HuH-7.5 (cell line): ENCODE measurements at regions not wholly inside any gene's neighbourhood (a gene's known extent, or its start where the extent isn't known, plus 50 kb on each side); places are given as distances from the start of the nearest gene placed in this dataset.

ENCODE experiments used
- DNase-seq: peaks from one replicate; pipeline ENCODE4 v3.0.0; 2011; ENCODE audit warnings: low spot score

DNA sequence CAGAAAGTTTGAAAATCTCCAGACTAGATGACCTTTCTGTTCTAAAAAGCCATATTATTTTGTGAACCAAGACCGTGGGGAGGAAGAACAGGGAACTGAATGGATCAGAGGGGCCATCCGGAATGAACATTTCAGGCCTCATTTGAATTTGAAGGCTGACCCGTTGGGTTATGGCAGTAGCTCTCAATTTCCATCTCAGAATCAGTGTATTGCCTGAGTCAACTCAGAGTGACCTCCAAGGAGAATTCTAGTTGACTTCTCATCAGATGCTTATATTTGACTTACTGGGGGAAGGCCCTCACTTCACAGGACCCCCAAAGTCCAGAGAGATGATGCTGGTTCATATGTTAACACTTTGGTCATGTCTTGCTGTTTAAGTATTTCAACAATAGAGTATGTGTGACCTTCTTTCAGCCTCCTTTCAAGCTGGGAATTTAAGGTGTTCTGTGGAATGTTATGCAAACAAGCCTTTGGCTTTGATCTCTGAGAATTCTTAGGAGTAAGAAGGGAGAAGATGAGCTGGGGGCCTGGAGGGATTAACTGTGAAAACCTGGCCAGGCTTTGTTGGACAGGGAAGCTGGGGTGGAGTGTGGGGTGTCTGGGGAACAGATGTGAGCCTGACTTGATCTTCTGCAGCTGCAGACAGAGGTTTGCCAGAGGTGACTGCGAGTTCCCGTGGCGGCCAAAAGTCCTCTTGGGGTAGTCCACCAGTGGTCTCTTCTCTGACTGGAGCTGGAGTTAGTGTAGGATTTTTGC is 111.2 kb upstream of the RGMA start:
- no peak for DNase-seq

DNA sequence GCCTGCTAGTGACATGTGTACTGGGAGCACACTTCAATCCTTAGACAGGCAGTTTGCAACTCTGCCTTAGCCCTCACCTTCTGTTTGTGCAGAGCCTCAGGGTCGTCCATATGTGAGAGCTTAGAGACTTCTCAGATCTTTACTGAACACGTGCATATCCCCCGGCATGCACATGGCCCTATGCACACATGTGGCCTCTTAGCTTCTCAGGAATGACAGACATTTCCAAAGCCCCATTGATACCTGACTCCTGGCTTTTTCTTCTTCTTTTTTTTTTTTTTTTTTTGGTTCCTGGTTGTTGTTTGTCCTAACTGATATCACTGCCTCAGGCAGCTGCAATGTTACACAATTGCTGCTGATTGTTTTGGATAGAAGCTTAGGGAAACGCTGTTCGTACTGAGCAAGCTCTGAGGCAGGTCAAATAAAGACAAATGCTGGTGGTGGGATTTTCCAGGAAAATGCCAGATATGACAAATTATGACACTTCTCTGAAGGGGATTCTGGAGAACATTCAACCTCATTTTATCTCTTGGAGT is 107.2 kb upstream of the RGMA start:
- DNase-seq: no peak

DNA sequence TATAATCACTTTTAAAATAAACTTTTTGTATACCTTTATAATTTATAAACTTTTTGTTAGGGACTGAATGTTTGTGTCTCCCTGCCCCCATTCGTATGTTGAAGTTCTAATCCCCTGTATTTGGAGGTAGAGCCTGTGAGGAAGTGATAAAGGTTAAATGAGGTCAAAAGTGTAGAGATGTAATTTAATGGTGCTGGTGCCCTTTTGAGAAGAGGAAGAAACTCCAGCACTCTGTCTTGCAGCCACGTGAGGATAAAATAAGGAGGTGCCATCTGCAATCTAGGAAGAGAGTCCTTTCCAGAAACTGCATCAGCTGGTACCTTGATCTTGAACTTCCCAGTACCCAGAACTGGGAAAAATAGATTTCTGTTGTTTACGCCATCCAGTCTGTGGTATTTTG is 106.1 kb upstream of the RGMA start:
- no peak for DNase-seq

DNA sequence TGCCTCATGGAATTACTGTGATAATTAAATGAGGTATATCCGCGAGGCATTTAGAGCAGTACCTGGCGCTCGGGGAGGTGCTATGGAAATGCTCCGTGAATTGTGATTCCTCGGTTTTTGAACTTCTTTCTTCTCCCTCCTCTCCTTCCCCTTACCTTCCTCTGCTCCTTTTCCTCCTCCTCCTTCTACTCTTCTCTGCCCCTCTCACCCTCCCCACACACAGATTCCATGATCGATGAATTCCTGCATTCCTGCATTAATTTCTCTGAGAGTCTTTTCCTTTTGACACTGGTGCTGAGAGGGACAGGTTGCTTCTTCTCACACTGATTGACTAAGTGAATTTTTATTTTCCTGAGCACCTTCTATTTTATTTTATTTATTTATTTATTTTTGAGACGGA is 101.2 kb upstream of the RGMA start:
- no peak for DNase-seq

DNA sequence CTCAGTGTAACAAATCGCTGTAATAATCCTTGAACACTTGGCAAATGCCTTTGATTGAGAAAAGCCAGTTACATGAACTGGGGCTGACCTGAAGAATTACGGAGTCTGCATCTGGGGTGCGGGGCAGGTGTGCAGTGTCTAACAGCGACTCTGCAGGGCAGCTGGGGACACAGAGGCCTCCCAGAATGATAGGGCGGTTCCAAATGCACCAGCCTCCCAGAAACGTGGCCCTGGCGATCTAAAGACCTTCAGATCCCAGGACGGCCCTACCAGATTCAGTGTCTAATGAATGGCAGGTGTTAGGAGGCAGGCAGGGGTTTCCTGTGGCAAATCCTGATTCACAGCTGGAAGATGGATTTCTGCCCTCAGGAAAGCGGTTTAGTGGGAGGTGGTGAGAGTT is 100.5 kb upstream of the RGMA start:
- DNase-seq: no peak

DNA sequence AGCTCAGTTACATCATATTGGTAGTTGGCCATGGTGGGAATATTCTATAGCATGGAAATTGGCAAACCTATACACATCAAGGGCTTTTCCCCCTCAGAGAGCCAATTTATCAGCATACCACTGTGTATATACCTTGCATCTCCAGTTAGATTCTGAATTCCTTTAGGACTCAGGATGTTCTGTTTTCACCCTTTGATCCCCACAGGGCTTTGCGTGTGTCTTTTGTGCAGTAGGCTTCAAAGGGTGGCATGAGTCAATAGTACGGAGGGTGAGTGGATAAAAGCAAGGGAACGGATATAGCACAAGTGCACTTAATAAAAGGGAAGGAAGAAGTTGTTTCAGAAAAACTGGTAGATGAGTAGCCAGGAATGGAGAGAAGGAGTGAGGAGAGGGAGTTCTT is 99.2 kb upstream of the RGMA start:
- DNase-seq: no peak

DNA sequence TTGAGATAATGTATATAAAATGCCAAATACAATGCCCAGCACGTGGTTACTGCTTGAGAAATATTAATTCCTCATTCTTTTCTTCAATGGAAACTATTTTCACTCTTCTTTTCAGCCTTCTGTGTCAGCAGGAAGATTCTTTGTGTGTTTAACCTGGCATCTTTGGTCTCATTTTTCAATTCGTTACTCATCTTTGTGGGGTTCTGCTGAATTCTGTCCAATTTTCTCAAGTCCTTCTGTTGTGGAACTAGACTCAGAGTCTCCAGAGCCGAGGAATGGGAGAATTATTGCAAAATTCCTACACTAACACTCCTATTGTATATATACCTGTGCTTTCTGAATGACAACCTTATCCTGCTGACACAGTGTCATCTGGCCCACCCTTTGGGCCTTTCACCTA is 96.8 kb upstream of the RGMA start:
- DNase-seq: no peak

DNA sequence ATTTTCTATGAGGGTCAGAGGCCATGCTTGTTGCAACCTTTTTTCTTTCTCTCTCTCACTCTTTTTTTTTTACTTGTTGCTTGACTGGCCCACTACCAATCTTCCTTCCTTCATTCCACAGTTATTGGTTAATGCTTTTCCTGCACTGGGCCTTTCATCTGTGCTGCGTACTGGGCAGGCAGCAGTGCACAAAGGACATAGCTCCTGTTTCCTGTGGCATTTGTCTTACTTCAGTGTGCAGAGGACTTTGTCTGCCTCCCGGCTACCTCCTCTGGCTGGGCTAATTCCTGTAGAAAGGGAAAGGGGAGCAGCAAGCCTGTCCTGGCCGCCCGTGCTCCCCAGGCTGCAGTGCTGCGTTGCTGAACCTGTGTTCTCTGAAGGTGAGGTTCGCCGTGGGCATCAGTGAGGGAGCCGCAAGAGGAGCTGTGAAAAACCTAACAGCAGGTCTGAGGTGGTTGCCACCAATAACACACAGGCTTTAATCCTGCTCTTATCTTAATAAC is 93.7 kb upstream of the RGMA start:
- no peak for DNase-seq

DNA sequence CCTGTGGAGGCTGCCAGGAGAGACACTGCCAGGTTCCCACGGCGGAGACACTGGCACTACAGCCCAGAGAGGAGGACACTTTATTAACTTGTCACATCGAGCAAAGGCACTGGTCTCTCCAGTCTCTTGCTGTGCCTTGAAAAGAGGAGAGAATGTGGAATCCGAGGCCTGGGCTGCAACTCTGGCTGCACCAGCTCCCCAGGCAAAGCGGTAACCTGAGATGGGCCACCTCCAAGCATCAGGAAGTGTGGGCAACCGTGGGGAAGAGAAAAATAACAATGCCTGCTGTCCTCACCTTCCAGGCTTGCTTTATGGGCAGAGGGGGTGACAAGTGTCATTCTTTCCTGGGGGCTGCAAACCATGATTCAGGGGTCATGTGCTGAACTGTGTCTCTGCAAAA is 91.6 kb upstream of the RGMA start:
- DNase-seq: no peak

DNA sequence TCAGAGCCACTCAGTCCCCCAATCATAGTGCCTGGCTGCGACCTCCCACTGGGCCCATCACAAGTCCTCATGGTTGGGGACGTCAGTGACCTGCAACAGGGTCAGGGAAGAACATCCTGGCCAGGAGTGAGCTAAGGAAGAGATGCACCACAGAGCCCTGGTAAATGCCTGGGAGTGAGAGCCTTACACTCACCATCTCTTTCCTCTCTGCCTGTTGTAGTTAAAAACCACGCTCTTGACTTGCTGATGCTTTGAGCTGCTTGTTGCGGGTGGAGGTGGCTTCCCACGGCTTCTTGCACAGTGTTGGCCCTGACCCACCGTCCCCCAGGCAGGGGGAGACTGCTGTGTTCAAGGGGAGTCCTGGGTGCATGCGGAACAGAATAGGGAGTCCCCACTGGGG is 91.1 kb upstream of the RGMA start:
- no peak for DNase-seq

DNA sequence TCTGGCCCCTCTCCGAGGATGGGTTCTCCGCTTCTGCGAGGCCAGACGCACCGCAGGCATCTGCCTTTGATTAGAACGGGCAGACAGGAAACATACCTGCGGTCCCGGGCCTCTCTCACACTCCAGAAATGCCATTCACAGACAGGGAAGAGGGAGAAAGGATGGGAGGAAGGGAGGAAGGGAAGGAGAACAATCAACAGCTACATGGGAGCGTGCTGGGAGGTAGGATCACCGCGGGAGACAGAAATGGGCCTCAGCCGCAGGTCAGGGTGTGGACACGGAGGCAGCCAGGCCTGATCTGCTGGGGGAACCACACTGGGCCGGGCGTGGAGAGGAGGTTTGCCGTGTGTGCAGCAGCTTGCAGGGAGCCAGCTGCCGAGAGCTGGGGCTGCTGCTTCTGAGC is 90.7 kb upstream of the RGMA start:
- DNase-seq: no peak

DNA sequence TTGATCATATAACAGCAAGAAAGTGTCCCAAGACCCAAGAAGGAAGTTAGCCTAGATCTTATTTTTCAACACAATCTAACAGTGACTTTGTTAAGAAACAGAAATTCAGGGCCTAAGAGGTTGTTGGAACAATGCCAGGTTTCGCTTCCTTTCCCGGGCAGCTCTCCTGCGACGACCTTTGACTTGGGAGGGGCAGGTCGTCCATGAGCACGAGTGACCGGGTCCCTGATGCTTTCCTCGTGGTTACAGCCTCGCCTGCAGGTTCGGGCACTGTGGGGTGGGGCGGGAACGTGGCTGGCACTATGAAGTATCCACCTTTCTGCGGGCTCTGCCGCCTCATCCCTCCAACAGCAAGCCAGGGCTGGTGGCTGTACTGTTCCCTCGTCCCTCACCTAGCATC is 90.1 kb upstream of the RGMA start:
- no peak for DNase-seq

DNA sequence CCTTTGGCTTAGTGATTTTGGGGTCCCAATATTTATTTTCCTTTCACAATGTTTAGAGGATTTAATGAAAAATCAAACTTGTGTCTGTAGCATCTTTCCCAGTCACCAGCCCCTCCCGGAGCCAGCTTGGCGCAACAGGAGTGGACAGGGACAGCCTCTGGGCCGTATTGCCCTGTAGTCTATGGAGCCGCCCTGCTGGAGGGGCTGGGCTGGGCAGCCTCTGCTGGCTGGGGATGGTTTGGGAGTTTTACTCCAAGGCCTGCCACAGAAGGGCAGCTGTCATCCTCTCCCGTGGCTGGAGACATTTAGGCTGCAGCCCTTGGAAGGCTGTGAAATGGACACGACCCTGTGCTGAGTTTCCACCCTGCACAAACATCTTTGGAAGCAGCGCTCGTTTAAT is 89.4 kb upstream of the RGMA start:
- no peak for DNase-seq

DNA sequence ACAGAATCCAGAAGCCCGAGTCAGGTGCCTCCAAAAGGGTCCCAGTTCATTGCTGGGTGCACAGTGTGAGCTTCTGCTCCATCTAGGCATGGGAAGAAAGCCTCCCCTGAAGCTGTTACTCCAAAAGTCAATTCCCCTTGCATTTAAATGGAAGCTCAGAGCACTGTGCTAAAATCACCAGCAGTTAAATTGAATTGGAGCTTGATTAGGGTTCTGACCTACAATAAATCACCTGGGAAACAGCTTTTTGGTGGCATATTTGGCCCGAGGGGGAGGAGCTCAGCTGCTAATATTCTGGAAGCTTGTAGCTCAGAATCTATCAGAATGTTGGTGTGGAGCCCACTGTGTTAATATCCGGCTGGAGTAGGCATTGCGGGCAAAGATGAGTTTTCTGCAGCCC is 87.1 kb upstream of the RGMA start:
- DNase-seq: no peak

DNA sequence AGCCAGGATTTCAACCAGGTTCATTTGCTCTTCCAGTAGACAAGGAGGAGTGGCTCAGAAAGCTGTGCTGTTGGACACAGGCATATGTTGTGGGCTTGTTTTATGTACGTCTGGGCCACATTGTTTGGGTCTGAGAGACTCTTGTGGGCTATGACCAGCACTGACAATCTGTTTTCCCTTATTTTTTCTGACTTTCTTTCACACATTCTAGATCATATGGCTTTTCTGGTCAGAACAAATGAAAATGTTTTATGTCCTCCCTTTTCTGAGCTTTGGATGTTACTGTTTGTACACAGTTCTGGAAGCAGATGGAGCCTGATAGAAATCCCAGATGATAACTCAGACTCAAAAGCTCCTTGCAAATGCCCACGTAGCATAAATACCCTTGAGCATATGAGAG is 85.8 kb upstream of the RGMA start:
- DNase-seq: no peak

DNA sequence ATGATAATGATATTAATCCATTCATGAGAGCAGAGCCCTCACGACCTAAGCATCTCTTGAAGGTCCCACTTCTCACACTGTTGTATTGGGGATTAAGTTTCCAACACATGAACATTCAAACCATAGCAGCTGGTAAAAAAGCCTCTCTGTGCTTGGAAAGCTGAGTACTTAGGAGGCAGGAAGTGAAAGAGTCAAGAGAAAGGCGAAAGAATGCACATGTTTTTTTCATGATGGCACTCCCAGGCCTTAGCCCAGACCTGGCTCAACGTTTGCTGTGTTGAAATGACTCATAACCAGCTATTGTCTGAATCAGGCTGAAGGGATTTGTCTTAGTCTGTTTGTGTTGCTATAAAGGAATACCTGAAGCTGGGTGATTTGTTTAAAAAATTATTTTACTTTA is 84.4 kb upstream of the RGMA start:
- DNase-seq: no peak

DNA sequence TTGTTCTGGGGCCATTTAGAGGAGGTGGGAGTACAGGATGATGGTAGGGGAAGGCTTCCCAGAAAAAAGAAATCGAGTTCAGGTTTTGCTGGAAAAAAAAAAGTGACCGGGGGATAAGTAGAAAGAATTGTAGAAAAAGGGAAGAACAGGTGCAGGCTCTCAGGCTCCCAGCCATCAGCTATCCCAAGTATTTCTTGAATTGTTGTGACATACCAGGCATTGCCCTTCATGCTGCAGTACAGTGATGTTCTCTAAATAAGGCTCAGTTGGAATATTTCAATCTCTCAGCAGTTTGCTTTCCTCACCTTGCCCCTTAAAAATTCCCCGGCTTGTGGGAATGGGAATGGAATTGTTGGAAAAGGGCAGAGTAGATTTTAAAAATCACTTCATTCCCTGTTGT is 82.5 kb upstream of the RGMA start:
- no peak for DNase-seq

DNA sequence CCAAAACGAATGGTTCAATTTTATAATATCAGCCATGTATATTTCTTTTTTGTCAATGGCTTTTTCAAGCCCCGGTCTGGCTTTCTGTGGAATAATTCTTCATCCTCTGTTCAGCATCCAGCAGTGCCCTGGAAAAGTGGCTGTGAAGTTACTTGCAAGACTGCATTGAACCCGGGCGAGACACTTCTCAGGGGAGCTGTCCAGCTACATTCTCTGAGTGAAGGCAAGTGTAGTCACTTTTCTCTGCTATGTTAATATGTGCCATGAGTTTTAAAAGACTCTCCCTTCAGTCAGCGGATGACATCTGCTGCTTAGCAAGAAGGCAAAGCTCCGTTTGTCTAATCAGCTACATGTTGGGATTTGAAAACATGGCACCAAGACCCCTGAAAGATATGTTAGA is 81.3 kb upstream of the RGMA start:
- DNase-seq: no peak

DNA sequence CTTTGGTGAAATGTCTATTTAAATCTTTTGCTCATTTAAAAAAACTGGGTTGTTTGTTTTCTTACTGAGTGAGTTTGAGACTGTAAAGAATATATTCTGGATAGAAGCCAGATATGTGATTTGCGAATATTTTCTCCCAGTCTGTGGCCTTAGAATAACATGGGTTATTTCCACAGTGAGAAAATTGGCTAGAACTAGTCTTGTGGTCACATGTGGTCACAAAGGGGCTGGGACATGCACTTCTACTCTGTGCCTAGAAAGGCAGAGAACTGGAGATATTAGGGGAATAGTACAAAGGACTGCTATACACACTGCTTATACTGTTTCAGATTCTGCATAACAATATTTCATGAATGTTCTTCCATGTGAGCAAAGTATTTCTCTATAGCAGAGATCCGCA is 79.9 kb upstream of the RGMA start:
- DNase-seq: no peak

DNA sequence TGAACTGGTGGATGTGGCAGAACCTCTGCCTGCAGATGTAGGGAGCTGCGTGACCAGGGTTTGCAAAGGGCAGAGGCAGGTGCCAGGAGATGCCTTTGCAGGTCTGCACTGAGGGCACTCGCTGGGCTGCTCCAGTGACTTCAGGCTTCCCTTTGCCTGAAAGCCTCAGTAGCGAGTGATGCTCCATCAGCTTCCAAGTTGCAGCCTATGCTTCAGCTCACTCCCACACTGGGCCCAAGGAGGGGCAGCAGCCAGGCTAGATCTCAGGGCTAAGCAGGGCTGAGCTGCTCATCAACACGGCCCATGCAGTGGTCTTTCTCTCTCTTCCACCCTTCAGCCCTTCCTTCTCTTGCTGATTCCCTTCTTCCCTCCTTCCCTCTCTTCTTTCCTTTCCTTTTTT is 78.3 kb upstream of the RGMA start:
- no peak for DNase-seq

DNA sequence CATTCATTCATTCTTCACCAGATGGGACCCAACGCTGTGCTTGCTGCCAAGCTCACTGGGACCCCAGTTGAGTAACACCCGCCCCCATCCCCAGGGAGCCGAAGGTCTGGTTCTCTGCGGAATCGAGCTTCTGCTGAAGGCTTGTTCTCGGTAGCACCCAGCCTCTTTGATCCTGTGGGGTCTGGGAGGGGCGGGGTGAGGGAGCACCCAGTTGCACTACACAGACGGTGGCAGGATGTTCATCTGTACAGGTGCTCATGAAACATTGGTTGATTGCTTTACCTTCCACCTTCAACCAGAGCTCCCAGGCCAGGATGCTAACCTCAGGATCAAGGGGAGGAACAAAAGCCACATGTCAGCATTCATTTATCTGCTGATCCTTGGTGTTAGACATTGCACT is 77.7 kb upstream of the RGMA start:
- no peak for DNase-seq

DNA sequence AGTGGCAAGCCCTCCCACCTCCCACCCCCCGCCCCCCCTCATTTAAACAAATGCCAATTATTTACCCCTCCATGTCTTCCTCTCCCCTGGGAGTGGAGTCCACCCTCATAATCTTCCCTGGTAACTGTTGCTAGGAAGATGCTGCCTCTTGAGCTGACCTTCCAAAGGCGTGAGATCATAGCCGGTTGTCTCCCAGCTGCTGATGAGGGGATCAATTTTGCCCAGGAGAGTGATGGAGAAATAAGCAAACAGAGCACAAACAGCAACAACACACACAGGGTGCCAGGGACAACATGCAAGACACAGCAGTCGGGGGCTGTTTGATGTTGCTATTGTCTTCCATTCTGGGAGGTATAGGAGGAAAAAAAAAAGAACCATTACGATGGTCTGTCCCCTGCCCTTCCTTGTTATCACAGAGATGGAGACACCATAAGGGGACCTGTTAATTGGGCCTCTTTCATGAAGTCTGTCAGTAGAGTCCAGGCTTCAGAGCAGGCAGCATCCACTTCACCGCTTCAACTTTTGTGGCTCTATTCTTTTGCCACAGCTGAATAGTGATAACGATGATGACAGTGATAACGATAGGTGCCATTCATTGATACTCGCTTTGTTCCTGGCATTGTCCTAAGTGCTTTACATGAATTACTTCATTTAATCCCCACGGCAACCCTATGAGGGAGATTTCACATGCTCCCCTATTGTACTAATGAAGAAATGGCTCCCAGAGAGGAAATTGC is 76.9 kb upstream of the RGMA start:
- no peak for DNase-seq

DNA sequence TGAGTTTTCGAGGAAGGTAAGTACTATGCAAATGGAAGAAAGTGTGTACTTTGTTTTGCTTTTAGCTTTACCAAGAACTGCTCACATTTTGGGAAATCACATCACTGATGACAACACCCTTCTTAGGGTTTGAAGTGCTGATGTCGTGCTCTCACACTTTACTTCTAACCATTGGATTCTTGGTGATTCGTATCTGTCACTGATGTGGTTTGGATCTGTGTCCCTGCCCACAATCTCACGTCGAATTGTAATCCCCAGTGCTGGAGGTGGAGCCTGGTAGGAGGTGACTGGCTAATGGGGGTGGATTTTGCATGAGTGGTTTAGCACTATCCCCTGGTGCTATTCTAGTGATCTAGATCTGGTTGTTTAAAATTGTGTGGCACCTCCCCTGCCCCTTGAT is 75.4 kb upstream of the RGMA start:
- DNase-seq: no peak

DNA sequence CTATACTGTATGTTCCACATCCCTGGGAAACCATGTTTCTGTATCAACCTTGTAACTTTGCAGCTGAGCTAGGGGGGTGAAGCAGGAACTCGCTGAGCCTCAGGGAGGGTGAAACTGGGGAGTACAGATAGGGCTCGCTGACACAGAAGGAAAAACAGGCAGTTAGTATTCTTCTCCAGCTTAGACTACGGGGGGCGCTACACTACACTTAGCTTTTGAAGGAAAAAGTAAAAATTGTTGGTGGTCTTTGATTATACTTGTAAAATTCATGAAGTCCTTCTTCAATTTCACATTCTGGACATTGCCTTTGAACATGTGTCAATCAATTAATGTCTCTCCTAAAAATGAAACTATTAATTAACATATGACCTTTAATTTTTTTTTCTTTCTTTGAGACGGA is 73.5 kb upstream of the RGMA start:
- DNase-seq: no peak
